IMR-90 (cell line): ENCODE measurements at regions not wholly inside any gene's neighbourhood (a gene's known extent, or its start where the extent isn't known, plus 50 kb on each side); places are given as distances from the start of the nearest gene placed in this dataset.

ENCODE experiments used
- MAFK ChIP-seq: IDR thresholded peaks from 2 replicates; pipeline ENCODE4 v1.6.1; 2012; ENCODE audit warnings: low read depth, low read length, improper control_type of control experiment
- MAZ ChIP-seq: IDR thresholded peaks from 2 replicates; pipeline ENCODE4 v1.6.1; 2012; ENCODE audit warnings: low read depth, mild to moderate bottlenecking, low read length, improper control_type of control experiment, moderate library complexity, borderline replicate concordance
- POLR2A ChIP-seq: IDR thresholded peaks from 2 replicates; pipeline ENCODE4 v1.6.1; 2012; ENCODE audit warnings: mild to moderate bottlenecking, low read depth, low read length
- RFX5 ChIP-seq: IDR thresholded peaks from 2 replicates; pipeline ENCODE4 v1.8.0; 2012; ENCODE audit warnings: low read depth, mild to moderate bottlenecking, low read length, moderate library complexity
- SMC3 ChIP-seq: fragments of 150-350 bp; IDR thresholded peaks from 2 replicates; pipeline ENCODE4 v1.6.1; 2016; ENCODE audit warnings: low read depth, mild to moderate bottlenecking, antibody characterized with exemption, low read length, moderate library complexity
- TF ChIP-seq, protein P1 (sequence below): conservative IDR thresholded peaks from 2 replicates; pipeline ENCODE4 v1.5.1; 2012; ENCODE audit warnings: mild to moderate bottlenecking, low read depth, low read length, improper control_type of control experiment
- TF ChIP-seq, protein P2 (sequence below): fragments of 150-350 bp; IDR thresholded peaks from 2 replicates; pipeline ENCODE4 v1.6.1; 2017; ENCODE audit warnings: mild to moderate bottlenecking, antibody characterized with exemption, low read length, low read depth

DNA sequence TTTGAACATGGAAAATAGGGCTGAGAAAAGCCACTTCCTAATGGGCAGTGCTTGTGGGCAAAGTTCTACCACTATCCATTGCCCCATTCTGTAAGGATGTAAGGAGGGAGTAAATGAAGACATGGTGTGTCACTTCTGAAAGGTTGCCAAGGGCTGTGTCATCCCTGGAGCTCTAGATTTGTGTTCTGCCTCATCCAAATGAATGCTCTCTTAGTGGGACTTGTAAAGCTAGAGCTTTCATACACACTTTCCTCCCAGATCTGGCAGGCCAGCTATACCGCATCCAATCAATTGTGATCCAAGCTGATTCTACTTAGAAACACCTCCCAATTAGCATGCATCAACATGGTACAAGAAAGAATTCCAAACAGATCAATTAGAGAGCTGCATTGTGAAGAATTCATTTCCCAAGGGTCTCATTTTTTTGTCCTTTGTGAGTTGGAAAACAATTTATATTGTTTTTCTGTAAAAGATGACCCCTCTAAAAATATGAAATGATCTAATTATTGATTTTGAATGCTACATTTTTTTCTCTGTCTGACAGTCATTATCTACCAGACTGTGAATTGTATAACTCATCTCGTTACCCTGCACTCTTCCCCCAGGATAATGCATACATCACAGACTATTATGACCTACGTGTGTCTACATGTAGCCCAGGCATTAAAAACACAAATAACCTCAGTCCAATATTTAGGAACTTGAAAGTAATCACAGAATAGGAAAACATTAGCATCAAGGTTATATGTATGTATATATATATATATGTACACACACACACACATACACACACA, 117.1 kb upstream of the DUSP10 start:
- TF ChIP-seq, protein P1, sequence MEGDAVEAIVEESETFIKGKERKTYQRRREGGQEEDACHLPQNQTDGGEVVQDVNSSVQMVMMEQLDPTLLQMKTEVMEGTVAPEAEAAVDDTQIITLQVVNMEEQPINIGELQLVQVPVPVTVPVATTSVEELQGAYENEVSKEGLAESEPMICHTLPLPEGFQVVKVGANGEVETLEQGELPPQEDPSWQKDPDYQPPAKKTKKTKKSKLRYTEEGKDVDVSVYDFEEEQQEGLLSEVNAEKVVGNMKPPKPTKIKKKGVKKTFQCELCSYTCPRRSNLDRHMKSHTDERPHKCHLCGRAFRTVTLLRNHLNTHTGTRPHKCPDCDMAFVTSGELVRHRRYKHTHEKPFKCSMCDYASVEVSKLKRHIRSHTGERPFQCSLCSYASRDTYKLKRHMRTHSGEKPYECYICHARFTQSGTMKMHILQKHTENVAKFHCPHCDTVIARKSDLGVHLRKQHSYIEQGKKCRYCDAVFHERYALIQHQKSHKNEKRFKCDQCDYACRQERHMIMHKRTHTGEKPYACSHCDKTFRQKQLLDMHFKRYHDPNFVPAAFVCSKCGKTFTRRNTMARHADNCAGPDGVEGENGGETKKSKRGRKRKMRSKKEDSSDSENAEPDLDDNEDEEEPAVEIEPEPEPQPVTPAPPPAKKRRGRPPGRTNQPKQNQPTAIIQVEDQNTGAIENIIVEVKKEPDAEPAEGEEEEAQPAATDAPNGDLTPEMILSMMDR = no peak
- no peak for TF ChIP-seq MAFK
- TF ChIP-seq, protein P2, sequence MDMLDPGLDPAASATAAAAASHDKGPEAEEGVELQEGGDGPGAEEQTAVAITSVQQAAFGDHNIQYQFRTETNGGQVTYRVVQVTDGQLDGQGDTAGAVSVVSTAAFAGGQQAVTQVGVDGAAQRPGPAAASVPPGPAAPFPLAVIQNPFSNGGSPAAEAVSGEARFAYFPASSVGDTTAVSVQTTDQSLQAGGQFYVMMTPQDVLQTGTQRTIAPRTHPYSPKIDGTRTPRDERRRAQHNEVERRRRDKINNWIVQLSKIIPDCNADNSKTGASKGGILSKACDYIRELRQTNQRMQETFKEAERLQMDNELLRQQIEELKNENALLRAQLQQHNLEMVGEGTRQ = no peak
- no peak for TF ChIP-seq POLR2A
- TF ChIP-seq MAZ = no peak
- TF ChIP-seq RFX5 = no peak
- TF ChIP-seq SMC3 = peak; percentile 18; the same call in 1 of the 2 replicates
